ENCODE measurements at regions not wholly inside any gene's neighbourhood (a gene's known extent, or its start where the extent isn't known, plus 50 kb on each side); places are given as distances from the start of the nearest gene placed in this dataset.
"Not testable (repeated sequence)": the region's sequence is repeated elsewhere in the genome, so short reads cannot be mapped to it uniquely, and the experiment has no call there.

GRCh38 chr12:107209700-107210099 is 116.4 kb upstream of the CRY1 start:
- not testable (repeated sequence) for ATAC-seq; H3K9ac ChIP-seq (ENCODE audit: insufficient read depth, low read depth, low read length); DNase-seq (ENCODE audit: low spot score)

GRCh38 chr12:107214373-107214773 is 121.0 kb upstream of the CRY1 start:
- H3K27me3 ChIP-seq (ENCODE audit: control insufficient read depth in 1 of 2, insufficient read depth in 2 of 2, low read length in 2 of 2); H4K20me1 ChIP-seq (ENCODE audit: insufficient read depth, low read length); H3K4me3 ChIP-seq (replicated peaks in 1 of 3; ENCODE audit: insufficient read depth in 1 of 3, low read depth in 2 of 3, low read length in 3 of 3); H3K9ac ChIP-seq (ENCODE audit: insufficient read depth, low read depth, low read length); intact Hi-C loops (cut with micrococcal nuclease; ENCODE audit: unreplicated experiment); in situ Hi-C loops (cut with HindIII; ENCODE audit: extremely low pct_ligation_motif_present, low pct_unique_long_range_greater_than_20kb); H3K36me3 ChIP-seq (replicated peaks in 1 of 2; ENCODE audit: control insufficient read depth in 1 of 2, insufficient read depth in 2 of 2, low read length in 2 of 2); H3K4me1 ChIP-seq (ENCODE audit: insufficient read depth, low read length); H2AFZ ChIP-seq (ENCODE audit: low read length); H3K9me3 ChIP-seq (ENCODE audit: low read length); FAIRE-seq; ATAC-seq; H3K4me2 ChIP-seq (ENCODE audit: low read depth, low read length); POLR2A ChIA-PET; H3K27ac ChIP-seq (ENCODE audit: extremely low read length, insufficient read depth, low read length); BruUV-seq (replicated peaks); CTCF ChIA-PET (ENCODE audit: low intra/inter-chr PET ratio, low total read pairs); H3K79me2 ChIP-seq (ENCODE audit: insufficient read depth, low read length): not testable (repeated sequence)
- no CpG with 5 or more reads among the region's 3 CpGs for WGBS (ENCODE audit: low lambda C conversion rate)
- peak; percentile 33 for DNase-seq (ENCODE audit: low spot score)
- TF ChIP-seq FOSL2 (CRISPR knock-in tag; IDR thresholded peaks at IDR 0.05) (peak; percentile 47), ZNF644 (CRISPR knock-in tag; IDR thresholded peaks at IDR 0.05; ENCODE audit: low read depth) (peak; percentile 11; the same call in 1 of the 2 replicates), NFYB (CRISPR knock-in tag; IDR thresholded peaks at IDR 0.05) (0 out of 2 replicates have a peak, but pooled peaks have one; percentile 11)

More at GRCh38 chr12:107209700-107210099, 116.4 kb upstream of the CRY1 start:
- TF ChIP-seq MAFK (conservative IDR thresholded peaks at IDR 0.05 in 1 of 2, IDR thresholded peaks at IDR 0.05 in 1 of 2; ENCODE audit: low read length in 2 of 2) (peak in 1 of 2 experiments; percentile 29; a peak in 1 of 4 replicates), MAFF (IDR thresholded peaks at IDR 0.05; ENCODE audit: low read depth, low read length) (0 out of 2 replicates have a peak, but pooled peaks have one; percentile 5)
- H3K9me3 ChIP-seq (ENCODE audit: low read length); H4K20me1 ChIP-seq (ENCODE audit: insufficient read depth, low read length); H3K4me1 ChIP-seq (ENCODE audit: insufficient read depth, low read length); in situ Hi-C loops (cut with HindIII; ENCODE audit: extremely low pct_ligation_motif_present, low pct_unique_long_range_greater_than_20kb); H3K36me3 ChIP-seq (replicated peaks in 1 of 2; ENCODE audit: control insufficient read depth in 1 of 2, insufficient read depth in 2 of 2, low read length in 2 of 2); CTCF ChIA-PET (ENCODE audit: low intra/inter-chr PET ratio, low total read pairs); H3K4me2 ChIP-seq (ENCODE audit: low read depth, low read length); H3K27ac ChIP-seq (ENCODE audit: extremely low read length, insufficient read depth, low read length); intact Hi-C loops (cut with micrococcal nuclease; ENCODE audit: unreplicated experiment); H3K79me2 ChIP-seq (ENCODE audit: insufficient read depth, low read length); BruUV-seq (replicated peaks); H3K4me3 ChIP-seq (replicated peaks in 1 of 3; ENCODE audit: insufficient read depth in 1 of 3, low read depth in 2 of 3, low read length in 3 of 3); POLR2A ChIA-PET; H3K27me3 ChIP-seq (ENCODE audit: control insufficient read depth in 1 of 2, insufficient read depth in 2 of 2, low read length in 2 of 2); H2AFZ ChIP-seq (ENCODE audit: low read length); FAIRE-seq: not testable (repeated sequence)
- WGBS (ENCODE audit: low lambda C conversion rate), result 0% methylated on average over 3 of the region's 7 CpGs

- CTCF ChIA-PET (ENCODE audit: low intra/inter-chr PET ratio, low total read pairs); H3K9me3 ChIP-seq (ENCODE audit: low read length); H3K27me3 ChIP-seq (ENCODE audit: control insufficient read depth in 1 of 2, insufficient read depth in 2 of 2, low read length in 2 of 2); H3K4me1 ChIP-seq (ENCODE audit: insufficient read depth, low read length); H3K79me2 ChIP-seq (ENCODE audit: insufficient read depth, low read length); DNase-seq (ENCODE audit: low spot score); H4K20me1 ChIP-seq (ENCODE audit: insufficient read depth, low read length); BruUV-seq (replicated peaks); ATAC-seq; H3K4me3 ChIP-seq (replicated peaks in 1 of 3; ENCODE audit: insufficient read depth in 1 of 3, low read depth in 2 of 3, low read length in 3 of 3); in situ Hi-C loops (cut with HindIII; ENCODE audit: extremely low pct_ligation_motif_present, low pct_unique_long_range_greater_than_20kb); H3K36me3 ChIP-seq (replicated peaks in 1 of 2; ENCODE audit: control insufficient read depth in 1 of 2, insufficient read depth in 2 of 2, low read length in 2 of 2); intact Hi-C loops (cut with micrococcal nuclease; ENCODE audit: unreplicated experiment); H3K27ac ChIP-seq (ENCODE audit: extremely low read length, insufficient read depth, low read length); H3K4me2 ChIP-seq (ENCODE audit: low read depth, low read length); H2AFZ ChIP-seq (ENCODE audit: low read length); FAIRE-seq; POLR2A ChIA-PET; H3K9ac ChIP-seq (ENCODE audit: insufficient read depth, low read depth, low read length): not testable (repeated sequence)
- 44% methylated on average over 7 of the region's 7 CpGs for WGBS (ENCODE audit: low lambda C conversion rate)
Observed at GRCh38 chr12:107216411-107216810, 123.1 kb upstream of the CRY1 start.
